ENCODE measurements at regions not wholly inside any gene's neighbourhood (a gene's known extent, or its start where the extent isn't known, plus 50 kb on each side); places are given as distances from the start of the nearest gene placed in this dataset.

DNA sequence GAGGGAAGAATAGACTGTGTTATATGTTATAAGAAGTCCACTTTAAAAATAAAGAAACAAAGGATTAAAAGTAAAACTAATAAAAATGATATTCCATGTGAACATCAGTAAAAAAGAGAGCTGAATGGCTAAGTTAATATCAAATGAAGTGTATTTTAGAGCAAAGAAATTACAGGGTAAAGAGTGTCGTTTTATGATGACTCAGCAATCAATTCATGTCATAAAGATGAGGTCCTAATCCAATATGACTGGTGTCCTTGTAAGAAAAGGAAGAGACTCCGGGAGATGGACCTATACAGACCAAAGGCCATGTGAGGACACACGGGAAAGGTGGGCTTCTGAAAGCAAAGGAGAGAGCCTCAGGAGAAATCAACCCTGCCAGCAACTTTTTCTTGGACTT, 615.5 kb upstream of the KLHL29 start:
- Histone ChIP-seq H3K18ac (ENCODE audit: low read depth, low read length) (no peak overlapping the region), H3K9me1 (ENCODE audit: insufficient read depth, low read length) (no peaks in the 10 kb centered on the region), H3K4me3 (ENCODE audit: insufficient read depth, low read depth, low read length) (no peak overlapping the region), H3K23ac (ENCODE audit: low read depth, low read length) (no peak overlapping the region), H2BK20ac (ENCODE audit: low read depth, low read length) (no peak overlapping the region), H2BK5ac (ENCODE audit: low read depth, low read length, poor library complexity, severe bottlenecking) (no peak overlapping the region), H3K9me3 (ENCODE audit: control insufficient read depth, insufficient read depth, low read length) (peaks cover 4% of the 10 kb centered on the region; the same call in 1 of the 2 replicates), H2BK120ac (ENCODE audit: low read depth, low read length) (no peak overlapping the region), H3K79me1 (ENCODE audit: low read depth in 1 of 2, low read length in 2 of 2) (no peaks in the 10 kb centered on the region), H2AK9ac (replicated peaks; ENCODE audit: low read depth, low read length, poor library complexity) (no peak overlapping the region), H2AFZ (replicated peaks; ENCODE audit: low read length, poor library complexity) (no peak overlapping the region), H4K5ac (ENCODE audit: low read depth, low read length) (no peak overlapping the region), H3K4me1 (ENCODE audit: control insufficient read depth, insufficient read depth, low read length) (no peaks in the 10 kb centered on the region), H4K20me1 (ENCODE audit: insufficient read depth, low read length) (no peaks in the 10 kb centered on the region), H4K8ac (ENCODE audit: low read depth in 2 of 2, low read length in 2 of 2) (no peak overlapping the region), H3K27me3 (ENCODE audit: control insufficient read depth, insufficient read depth, low read length) (no peaks in the 10 kb centered on the region), H3K4ac (ENCODE audit: low read depth, low read length) (no peak overlapping the region), H2AK5ac (ENCODE audit: low read depth, low read length) (no peak overlapping the region), H3K36me3 (ENCODE audit: control insufficient read depth, insufficient read depth, low read length) (no peaks in the 10 kb centered on the region), H3K27ac (ENCODE audit: insufficient read depth, low read length) (no peak overlapping the region), H2BK15ac (ENCODE audit: low read depth, low read length) (no peak overlapping the region), H3K4me2 (ENCODE audit: low read depth, low read length) (no peak overlapping the region), H3K56ac (ENCODE audit: extremely low read depth, insufficient read depth, low read length) (no peak overlapping the region), H3K14ac (replicated peaks; ENCODE audit: low read depth, low read length) (no peak overlapping the region), H3K9ac (ENCODE audit: low read depth, low read length) (no peak overlapping the region), H4K91ac (ENCODE audit: insufficient read depth, low read depth, low read length) (no peak overlapping the region)
- TF ChIP-seq MAFK (IDR thresholded peaks at IDR 0.05; ENCODE audit: low read depth, low read length) = peak; percentile 98
- no peak for TF ChIP-seq MXI1 (IDR thresholded peaks at IDR 0.05; ENCODE audit: borderline replicate concordance, low read depth, low read length)
- POLR2A ChIA-PET (ENCODE audit: unreplicated experiment) = no interaction called here
- DNase-seq (no peak), ATAC-seq (ENCODE audit: low read depth) (no peak)
- BruUV-seq (replicated peaks) = no TSS peak
- in situ Hi-C loops (cut with MboI; ENCODE audit: low sequenced_read_pairs) (no loop called here), dilution Hi-C loops (cut with HindIII; ENCODE audit: low sequenced_read_pairs, unreplicated experiment) (no loop called here), intact Hi-C loops (cut with micrococcal nuclease) (no loop called here)
- no CpG with 5 or more reads among the region's 3 CpGs for WGBS, 2 experiments (ENCODE audit: extremely low coverage in 2 of 2, insufficient read length in 1 of 2)
- CTCF ChIA-PET = no interaction called here

All from IMR-90 (cell line).